Sigmoid colon (tissue), 4 donors: ENCODE measurements at regions not wholly inside any gene's neighbourhood (a gene's known extent, or its start where the extent isn't known, plus 50 kb on each side); places are given as distances from the start of the nearest gene placed in this dataset.

Source experiments
- EP300 ChIP-seq, 4 donors: sonication (generic); formaldehyde crosslinking; IDR thresholded peaks; one replicate each; pipeline ENCODE4 v1.6.1; 2017; ENCODE audit warnings: antibody characterized with exemption in 4 of 4
- POLR2A ChIP-seq, 2 donors: fragments of 450-650 bp; IDR thresholded peaks; one replicate each; pipeline ENCODE4 v1.6.1; 2016; ENCODE audit warnings: antibody characterized with exemption in 2 of 2, mild to moderate bottlenecking in 2 of 2, moderate library complexity in 2 of 2
- POLR2AphosphoS5 ChIP-seq, 4 donors: sonication (generic); formaldehyde crosslinking; IDR thresholded peaks; one replicate each; pipeline ENCODE4 v1.6.1; 2017; ENCODE audit warnings: antibody characterized with exemption in 4 of 4
- TF ChIP-seq, protein P1 (sequence below), 4 experiments: fragments of 450-650 bp in 3 of 4; fragments of 200-600 bp in 1 of 4; IDR thresholded peaks; one replicate each; pipeline ENCODE4 v1.5.1; 2016 to 2019; ENCODE audit warnings: antibody characterized with exemption in 4 of 4, mild to moderate bottlenecking in 3 of 4, moderate library complexity in 2 of 4

DNA sequence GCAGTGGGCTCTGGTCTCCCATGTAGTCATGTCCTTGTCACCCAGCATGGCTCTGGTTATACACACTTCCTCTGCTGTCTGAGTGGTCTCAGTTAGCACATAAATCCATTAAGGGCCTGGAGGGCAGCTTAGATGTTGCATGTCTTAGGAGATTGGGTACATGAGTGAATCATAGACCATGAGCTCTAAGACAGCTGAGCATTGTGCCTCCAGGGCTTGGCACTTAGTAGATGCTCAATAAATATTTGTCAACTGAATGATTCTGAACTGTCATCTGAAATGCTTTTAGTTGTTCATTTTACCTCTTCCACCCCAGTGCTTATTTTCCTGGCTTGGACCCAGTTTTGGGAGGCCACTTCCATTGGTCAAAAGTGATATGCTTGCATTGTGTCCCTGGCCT is 135.6 kb downstream of the BOD1 start:
- TF ChIP-seq POLR2AphosphoS5 (IDR thresholded peaks at IDR 0.05) (no peak), POLR2A (IDR thresholded peaks at IDR 0.05) (no peak), EP300 (IDR thresholded peaks at IDR 0.05) (no peak)
- TF ChIP-seq, protein P1, sequence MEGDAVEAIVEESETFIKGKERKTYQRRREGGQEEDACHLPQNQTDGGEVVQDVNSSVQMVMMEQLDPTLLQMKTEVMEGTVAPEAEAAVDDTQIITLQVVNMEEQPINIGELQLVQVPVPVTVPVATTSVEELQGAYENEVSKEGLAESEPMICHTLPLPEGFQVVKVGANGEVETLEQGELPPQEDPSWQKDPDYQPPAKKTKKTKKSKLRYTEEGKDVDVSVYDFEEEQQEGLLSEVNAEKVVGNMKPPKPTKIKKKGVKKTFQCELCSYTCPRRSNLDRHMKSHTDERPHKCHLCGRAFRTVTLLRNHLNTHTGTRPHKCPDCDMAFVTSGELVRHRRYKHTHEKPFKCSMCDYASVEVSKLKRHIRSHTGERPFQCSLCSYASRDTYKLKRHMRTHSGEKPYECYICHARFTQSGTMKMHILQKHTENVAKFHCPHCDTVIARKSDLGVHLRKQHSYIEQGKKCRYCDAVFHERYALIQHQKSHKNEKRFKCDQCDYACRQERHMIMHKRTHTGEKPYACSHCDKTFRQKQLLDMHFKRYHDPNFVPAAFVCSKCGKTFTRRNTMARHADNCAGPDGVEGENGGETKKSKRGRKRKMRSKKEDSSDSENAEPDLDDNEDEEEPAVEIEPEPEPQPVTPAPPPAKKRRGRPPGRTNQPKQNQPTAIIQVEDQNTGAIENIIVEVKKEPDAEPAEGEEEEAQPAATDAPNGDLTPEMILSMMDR (IDR thresholded peaks at IDR 0.05) = no peak
